GM06990 (cell line): ENCODE measurements at regions not wholly inside any gene's neighbourhood (a gene's known extent, or its start where the extent isn't known, plus 50 kb on each side); places are given as distances from the start of the nearest gene placed in this dataset.

Experiments used
- DNase-seq: peaks from one replicate; pipeline ENCODE4 v3.0.0-alpha.2; 2011; ENCODE audit not compliant: insufficient read length; ENCODE audit errors: extremely low read depth
- H3K27me3 ChIP-seq: replicated peaks from 2 replicates; pipeline ENCODE4 v1.6.0; 2011; ENCODE audit warnings: low read length; ENCODE audit not compliant: control insufficient read depth, insufficient read depth
- H3K36me3 ChIP-seq: 2 replicates; pipeline ENCODE4 v1.5.1; 2011; ENCODE audit warnings: low read length; ENCODE audit not compliant: control insufficient read depth, insufficient read depth
- H3K4me3 ChIP-seq: replicated peaks from 2 replicates; pipeline ENCODE4 v1.5.1; 2011; ENCODE audit warnings: low read depth, mild to moderate bottlenecking, control low read depth, low read length
- CTCF ChIP-seq: IDR thresholded peaks from 2 replicates; pipeline ENCODE4 v1.5.1; 2011; ENCODE audit warnings: low read length, control low read depth, mild to moderate bottlenecking, inconsistent platforms; ENCODE audit not compliant: insufficient read depth, poor library complexity, severe bottlenecking

GRCh38 chr14:71658261-71658860, 273.9 kb upstream of the RGS6 start:
- Histone ChIP-seq H3K36me3 (peaks cover 2% of the 10 kb centered on the region), H3K27me3 (no peaks in the 10 kb centered on the region), H3K4me3 (no peak overlapping the region)
- TF ChIP-seq CTCF: no peak
- no peak for DNase-seq

- DNase-seq: no peak
- H3K27me3 ChIP-seq: no peaks in the 10 kb centered on the region
- H3K4me3 ChIP-seq: no peak overlapping the region
- peaks cover 2% of the 10 kb centered on the region for H3K36me3 ChIP-seq
- TF ChIP-seq CTCF: no peak
Measured at GRCh38 chr14:71659159-71659558, 273.1 kb upstream of the RGS6 start.

GRCh38 chr14:71661441-71661840, 270.8 kb upstream of the RGS6 start:
- no peak for TF ChIP-seq CTCF
- Histone ChIP-seq H3K36me3 (peaks cover 2% of the 10 kb centered on the region), H3K27me3 (no peaks in the 10 kb centered on the region), H3K4me3 (no peak overlapping the region)
- DNase-seq: no peak

- peaks cover 4% of the 10 kb centered on the region for H3K36me3 ChIP-seq
- no peak overlapping the region for H3K4me3 ChIP-seq
- H3K27me3 ChIP-seq: no peaks in the 10 kb centered on the region
- DNase-seq: no peak
- TF ChIP-seq CTCF: no peak
Measured at GRCh38 chr14:71662291-71662790, 269.9 kb upstream of the RGS6 start.

- H3K4me3 ChIP-seq: no peak overlapping the region
- no peak for DNase-seq
- no peak for TF ChIP-seq CTCF
Measured at GRCh38 chr14:71665157-71665556, 267.1 kb upstream of the RGS6 start.

GRCh38 chr14:71665781-71666180, 266.4 kb upstream of the RGS6 start:
- no peak for TF ChIP-seq CTCF
- DNase-seq: no peak
- Histone ChIP-seq H3K4me3 (no peak overlapping the region), H3K36me3 (peaks cover 4% of the 10 kb centered on the region), H3K27me3 (no peaks in the 10 kb centered on the region)

More at GRCh38 chr14:71665157-71665556, 267.1 kb upstream of the RGS6 start:
- Histone ChIP-seq H3K36me3 (peaks cover 4% of the 10 kb centered on the region), H3K27me3 (no peaks in the 10 kb centered on the region)
